Stromal cell of bone marrow (primary cell): ENCODE measurements at regions not wholly inside any gene's neighbourhood (a gene's known extent, or its start where the extent isn't known, plus 50 kb on each side); places are given as distances from the start of the nearest gene placed in this dataset.

ENCODE experiments used
- DNase-seq: peaks from one replicate; pipeline ENCODE4 v3.0.0-alpha.2; 2012; ENCODE audit warnings: low read depth

DNA sequence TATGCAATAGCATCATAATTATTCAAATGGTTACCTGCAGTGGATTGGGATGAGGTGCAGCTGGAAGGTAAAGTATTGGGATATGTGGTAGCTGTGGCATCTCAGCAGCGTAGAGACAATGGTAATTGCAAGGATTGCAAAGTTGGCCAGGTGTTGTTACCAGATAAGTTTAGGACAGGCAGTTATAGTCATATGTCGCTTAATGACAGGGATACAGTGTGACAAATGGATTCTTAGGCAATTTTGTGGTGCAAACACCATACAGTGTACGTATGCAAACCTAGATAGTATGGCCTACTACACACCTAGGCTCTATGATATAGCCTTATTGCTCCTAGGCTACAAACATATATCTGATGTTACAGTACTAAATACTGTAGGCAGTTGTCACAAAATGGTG is 163.5 kb upstream of the LYZL2 start:
- no peak for DNase-seq

DNA sequence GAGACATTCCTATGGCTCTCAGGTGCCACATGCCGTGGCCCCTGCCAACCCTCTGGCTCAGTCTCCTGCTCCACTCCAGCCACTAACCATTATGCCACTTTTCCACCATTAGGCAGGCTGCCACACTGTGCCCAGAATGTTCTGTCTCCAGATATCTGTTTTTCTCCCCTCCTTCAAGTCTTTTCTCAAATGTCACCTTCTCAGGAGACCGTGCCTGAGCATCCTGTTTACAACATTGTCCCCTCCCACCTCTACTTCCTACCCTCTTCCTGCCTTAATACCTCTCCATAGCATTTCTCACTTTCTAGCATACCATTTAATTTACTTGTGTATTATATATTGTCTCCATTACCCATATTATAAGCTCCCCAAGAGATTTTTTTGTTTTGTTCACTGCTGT is 162.5 kb upstream of the LYZL2 start:
- no peak for DNase-seq

DNA sequence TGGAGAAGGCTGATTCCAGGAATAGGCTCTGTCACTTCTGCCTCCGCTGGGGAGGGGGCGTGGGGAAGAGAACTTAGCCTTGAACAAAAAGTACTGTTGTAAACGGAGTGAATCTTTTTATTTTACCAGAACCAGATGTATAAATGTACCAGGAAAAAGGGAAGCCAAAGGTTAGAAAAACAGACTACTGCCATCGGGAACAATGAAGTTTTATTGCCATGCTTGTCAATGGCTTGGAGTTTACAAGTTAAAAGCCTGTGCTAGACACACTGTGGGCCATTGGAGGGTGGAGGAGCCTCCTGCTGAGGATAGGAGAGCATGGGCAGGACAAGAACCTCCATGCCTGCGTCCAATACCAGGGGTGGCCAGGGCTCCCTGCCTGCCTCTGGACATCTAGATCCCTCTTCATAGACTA is 161.7 kb upstream of the LYZL2 start:
- DNase-seq = no peak

DNA sequence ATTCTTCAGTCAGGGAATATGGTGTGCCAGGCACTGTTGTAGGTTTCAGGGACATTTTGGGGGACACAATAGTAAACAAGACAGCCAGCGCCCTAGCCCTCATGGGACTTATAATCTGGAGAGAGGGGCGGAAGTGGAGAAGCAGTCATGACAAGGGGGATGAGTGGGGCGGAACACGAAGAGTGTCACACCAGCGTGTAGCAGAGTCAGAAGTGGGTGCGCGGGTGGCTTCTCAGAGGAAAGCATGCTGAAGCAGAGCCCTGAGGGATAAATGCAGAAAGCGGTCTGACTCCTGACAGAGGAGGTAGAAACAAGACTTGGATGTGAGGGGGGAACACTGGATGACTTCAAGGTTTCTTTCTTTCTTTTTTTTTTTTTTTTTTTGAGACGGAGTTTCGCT is 160.3 kb upstream of the LYZL2 start:
- no peak for DNase-seq

DNA sequence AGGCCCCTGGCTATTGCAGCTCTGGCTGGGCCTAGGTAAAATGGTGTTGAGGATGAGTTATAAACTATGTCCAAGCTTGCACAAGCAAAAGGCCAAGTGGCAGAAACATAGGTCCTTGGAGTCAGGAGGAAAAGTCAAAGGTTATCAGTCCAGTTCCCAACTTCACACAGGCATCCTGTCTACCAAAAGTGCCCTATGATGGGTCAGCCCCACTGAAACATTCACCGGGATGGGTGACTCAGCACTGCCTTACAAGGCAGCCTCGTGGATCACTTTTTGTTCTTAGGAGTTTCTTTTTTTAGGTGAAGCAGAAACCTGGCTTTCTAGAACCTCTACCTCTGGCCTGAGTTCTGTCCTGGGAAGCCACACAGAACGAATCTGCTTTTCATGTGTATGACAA is 158.8 kb upstream of the LYZL2 start:
- DNase-seq = no peak

DNA sequence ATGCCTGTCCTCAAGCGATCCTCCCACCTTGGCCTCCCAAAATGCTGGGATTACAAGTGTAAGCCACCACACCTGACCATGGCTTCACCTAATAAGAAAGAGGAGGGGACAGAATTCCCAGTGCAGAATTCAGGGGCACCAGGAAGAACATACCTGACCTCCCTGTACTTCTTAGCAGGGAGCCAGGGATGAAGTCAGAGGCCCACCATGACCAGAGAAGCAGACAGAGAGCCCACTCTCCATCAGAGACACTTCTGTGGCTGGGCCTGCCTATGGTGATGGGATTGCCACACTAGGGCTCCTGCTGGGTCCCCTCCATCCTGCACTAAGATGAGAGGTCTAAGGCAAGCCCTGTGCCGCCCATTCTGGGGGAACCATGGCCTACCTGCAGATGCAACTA is 157.4 kb upstream of the LYZL2 start:
- DNase-seq = no peak

DNA sequence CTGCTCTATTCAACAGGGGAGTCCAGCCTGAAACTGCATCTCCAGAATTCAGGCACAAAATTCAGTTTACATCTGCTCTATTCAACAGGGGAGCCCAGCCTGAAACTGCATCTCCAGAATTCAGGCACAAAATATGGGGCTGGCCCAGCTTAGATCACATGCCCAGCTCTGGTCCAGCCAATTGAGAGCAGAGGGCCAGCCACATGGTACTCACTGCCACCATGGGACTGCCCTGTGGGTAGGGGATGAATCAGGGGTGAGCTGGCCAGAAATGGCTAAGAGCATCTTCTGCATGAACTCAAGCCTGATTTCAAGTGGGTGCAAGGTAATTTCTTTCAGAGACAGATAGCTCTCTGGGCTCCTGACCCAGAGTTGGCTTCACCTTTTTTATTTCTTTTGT is 156.6 kb upstream of the LYZL2 start:
- peak; percentile 80 for DNase-seq

DNA sequence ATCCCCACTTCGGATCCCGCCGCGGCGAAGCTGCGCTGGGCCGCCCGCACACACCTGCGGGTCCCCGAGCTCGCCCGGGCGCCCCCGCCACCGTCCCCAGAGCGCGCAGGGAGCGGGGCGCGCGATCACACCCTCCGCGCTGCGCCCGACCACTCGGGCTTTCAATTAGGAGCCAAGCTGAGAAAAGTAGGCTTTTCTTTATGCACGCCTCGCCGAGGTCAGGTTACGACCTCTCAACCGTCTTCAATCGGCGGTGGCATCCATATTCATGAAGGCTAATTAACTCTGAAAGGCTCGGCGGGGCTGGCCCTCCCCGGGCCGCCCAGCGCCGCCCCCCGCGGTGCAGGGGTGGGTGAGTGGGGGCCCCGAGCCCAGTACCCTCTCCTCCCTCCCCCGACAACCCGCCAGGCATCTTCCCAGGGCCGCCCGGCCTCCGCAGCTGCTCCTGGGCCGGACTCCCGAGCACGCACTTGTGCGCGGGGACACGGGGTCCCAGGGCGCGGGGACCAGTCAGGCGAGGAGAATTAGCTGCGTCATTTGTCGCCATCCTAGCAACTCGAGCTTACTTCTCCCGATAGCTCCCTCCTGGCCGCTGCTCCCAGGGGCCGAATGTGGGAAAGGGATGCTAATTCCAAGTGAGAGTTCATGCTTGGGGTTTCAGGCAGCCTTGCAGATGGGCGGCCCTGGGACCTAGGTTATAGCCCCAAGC is 155.5 kb upstream of the LYZL2 start:
- DNase-seq = peak; percentile 63

DNA sequence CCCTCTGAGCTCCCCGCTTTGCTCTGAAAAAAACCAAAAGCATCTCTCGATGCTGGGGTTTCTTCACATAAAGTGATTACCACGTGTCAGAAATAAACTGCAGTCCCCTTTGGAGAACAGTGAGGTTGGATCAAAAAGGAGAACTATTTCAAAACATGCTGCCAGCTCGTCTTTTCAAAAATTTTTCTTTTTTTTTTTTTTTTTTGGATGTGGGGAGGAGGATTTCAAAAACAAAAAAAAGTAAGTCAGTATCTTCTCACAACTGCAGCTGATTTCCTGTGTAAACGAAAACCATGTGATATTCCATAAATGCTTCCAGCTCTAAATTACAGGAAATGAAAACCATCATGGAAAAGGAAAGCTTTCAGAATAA is 155.0 kb upstream of the LYZL2 start:
- peak; percentile 64 for DNase-seq

DNA sequence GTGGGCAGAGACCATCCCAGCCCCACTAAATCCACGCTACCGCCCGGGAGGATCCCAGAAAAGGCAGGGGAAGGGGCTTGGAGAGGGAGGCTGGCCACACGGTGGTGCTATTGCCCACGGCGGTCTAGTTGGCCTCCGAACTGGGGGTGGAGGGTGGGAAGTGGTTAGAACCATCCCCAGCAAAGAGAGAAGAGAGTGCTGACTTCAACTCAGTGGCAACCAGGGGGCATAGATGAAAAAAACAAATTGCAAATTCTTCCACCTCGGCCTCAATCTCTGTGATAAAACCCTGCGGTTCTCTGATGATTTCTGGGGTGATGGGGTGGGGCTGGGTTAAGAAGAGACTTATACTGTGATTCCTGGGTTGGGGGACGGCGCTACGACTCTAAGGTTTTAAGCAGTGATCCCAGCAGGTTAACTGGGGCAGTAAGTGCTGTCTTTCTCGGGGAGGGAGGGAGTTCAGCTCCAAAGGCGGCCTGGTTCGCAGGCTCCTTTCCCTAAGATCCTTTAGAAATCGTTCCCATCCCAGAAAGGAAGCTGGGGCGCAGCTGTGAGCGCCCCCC is 154.5 kb upstream of the LYZL2 start:
- peak; percentile 79 for DNase-seq

DNA sequence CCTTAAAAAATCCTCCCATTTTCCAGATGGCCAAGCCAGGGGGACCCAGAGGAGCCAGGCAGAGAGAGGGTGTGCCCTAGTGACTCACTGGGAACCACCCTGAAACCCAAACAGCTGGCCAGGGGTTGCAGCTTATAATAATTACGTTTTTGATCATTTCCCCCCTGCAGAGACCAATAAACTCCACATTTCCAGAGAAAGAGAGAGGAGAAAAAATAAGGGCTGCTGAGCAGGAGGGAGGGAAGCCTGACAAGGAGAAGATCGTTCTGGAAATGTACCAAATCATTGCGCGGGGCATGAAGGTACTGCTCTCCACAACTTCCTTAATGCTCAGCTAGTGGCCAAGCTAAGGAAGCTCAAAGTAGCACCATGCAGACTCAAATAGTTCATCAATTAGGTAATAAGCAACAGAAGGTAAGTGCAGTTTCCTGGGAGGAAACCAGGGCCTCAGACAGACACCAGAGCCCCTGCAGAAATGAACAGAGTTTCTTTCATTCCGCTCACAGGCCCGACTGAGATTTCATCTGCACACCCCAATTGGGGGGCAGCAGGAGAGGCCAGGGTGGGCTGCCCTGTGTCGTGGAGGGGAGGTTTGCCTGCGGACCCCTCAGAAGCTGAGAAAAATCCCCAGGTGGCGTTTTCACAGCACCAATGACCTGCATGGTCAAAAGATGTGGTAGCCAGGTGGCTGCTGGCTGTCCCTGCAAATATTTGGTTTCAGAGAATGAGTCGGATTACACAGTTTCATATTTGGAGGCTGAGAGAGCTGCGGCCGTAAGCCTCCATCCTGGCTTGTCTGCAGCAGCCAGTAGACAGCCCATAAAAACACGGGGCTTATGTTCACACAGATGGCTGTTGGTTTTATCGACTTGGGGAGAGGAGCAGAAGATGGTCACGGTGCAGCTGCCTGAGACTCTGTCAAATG is 153.2 kb upstream of the LYZL2 start:
- peak; percentile 36 for DNase-seq

DNA sequence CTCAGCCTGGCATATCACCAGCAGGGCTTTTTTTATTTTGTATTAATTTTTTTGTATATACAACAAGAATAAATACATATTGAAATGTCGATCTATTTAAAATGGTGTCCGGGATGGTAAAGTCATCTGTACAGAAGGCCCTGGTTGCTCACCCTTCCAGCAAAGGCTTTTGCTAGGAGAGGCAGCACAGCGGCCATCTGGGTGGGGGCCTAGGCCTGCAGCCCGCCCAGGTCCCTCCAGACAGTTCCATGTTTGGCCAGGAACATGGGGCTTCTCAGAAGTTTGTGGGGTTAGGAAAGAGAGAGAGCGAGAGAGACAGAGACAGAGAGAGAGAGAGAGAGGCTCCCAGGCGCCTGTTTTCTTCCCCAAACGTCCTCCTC is 152.6 kb upstream of the LYZL2 start:
- no peak for DNase-seq

DNA sequence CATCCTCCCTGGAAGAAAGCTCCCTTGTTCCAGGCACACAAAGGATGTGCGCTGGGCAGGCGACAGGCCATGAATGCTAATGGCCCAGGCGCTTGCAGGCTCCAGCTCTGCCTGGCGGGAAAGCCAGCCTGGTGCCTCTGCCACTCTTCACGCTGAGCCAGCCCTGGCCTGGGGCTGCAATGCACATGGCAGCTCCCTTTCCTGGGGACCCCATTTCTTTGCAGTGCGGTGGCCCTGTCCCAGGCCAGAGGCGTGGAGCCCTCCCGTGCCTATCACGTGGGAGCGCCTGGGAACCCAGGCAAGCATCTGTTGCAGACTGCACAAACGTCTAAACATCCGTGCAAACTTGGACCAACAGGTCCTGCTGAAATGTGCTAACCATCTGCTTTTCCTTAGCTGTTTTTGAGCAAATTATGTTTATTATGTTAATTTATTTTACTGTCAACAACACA is 152.1 kb upstream of the LYZL2 start:
- no peak for DNase-seq

DNA sequence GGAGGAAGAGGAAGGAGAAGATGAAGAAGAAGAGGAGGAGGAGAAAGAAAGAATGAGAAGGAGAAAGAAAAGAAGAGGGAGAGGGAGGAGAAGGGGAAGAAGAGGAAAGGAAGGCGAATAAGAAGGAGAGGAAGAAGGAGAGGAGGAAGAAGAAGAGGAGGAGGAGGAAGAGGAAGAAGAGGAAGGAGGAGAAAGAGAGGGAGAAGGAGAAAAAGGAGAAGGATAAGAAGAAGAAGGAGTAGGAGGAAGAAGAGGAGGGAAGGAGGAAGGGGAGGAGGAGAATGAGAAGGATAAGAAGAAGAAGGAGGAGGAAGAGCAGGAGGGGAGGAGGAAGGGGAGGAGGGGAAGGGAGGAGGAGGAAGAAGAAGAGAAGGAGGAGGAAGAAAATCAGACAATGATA is 149.2 kb upstream of the LYZL2 start:
- DNase-seq = no peak

DNA sequence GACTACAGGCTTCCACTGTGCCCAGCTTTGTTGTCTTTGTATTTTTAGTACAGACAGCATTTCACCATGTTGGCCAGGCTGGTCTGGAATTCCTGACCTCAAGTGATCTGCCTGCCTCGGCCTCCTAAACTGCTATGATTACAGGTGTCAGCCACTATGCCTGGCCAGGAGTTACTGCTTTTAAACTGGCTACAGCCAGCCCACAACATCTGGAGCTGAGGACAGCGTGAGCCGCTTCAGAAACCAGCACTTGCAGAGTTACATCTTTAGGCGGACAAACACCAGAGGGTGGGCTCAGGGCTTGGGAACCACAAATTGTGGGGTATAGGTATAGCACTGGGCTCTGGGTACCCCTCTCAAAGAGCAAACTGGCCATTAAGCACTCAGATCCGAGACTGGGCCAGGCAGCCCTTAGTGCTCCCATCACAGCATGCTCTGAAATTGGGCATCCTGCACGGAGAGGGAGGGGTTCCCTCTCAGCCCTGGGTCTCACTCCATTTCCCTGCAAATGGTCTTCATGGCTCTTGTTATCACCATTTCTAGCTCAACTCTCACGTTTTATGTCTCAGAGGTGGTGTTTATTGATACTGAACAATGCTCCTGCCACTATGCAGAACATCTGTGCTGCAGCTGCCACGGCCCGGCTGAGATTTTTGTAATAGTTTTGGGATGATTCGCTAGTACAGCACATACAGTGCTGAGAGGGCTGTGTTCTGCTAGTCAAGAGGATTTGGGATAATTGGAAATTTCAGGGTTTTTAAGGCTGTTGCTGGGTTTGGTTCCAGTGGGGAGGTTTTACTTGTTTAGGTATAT is 146.4 kb upstream of the LYZL2 start:
- peak; percentile 37 for DNase-seq

DNA sequence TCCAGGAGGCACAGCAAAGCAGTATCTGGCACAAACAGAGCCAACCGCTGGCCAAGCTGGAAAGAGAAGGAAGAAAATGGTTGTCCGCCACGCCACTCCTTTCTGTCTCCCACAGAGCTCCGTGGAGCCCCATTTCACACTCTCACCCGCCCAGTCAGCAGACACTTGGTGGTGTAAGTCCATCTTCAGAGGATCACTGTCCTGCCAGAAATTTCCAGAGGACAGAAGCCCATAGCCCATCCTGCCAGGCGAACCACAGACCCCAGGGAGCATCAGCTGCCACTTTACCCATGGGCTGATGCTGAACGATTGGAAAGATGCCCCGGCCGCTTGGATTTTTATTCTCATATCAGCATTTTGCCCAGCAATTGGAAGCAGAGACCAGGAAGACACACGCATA is 144.7 kb upstream of the LYZL2 start:
- no peak for DNase-seq

DNA sequence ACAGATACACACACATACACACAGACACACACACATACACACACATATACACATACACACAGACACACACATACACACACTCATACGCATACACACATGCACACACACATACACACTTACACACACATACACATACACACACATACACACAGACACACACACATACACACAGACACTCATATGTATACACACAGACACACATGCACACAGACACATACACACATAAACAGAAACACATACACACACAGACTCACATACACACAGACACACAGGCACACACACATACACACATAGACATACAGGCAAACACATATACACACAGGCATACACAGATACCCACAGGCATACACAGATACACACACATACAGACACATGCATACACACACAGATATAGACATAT is 143.9 kb upstream of the LYZL2 start:
- DNase-seq = no peak

DNA sequence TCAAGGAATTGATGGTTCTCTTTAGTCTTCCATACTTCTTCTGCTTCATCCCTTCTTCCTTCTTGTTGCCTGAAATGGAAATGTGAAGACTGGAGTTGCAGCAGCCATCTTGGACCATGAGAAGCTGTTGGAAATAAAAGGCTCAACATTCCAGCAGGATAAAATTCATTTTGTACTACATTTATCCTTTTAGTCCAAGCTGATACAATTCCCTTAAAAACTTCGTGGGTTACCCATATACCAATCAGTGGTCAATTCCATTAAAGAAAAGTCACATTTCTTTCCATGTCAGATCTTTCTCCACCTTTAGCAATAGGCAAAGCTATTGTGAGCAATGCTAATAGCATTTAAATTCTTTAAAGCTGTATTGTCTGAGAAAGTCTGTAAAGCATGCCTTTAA is 141.3 kb upstream of the LYZL2 start:
- no peak for DNase-seq

DNA sequence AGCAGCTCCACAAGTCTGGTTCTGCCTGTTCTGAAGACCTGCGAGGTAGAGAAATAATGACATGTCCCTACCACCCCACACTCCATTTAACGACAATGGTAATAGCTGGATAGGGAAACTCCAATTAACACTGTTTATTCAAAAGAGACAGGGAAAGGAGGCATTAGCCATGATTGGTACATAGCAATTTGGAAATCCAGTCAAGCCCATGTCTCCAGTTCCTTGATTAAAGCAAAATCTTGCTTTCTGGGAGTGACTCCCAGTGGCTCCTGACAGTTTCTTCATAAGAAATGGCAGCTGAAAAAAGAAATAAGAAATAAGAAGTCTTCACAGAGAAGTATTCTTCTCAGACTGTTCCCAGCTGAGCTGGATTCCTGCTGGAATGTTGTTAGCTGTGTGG is 140.7 kb upstream of the LYZL2 start:
- no peak for DNase-seq

DNA sequence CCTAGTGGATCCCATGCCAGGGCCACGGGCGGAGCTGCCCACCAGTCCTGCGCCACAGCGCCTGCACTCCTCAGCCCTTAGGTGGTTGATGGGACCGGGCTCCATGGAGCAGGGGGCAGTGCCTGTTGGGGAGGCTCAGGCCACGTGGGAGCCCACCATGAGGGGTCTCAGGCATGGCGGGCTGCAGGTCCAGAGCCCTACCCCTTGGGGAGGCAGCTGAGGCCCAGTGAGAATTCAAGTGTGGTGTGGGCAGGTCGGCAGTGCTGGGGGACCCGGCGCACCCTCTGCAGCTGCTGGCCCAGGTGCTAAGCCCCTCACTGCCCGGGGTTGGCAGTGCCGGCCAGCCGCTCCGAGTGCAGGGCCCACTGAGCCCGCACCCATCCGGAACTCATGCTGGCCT is 139.8 kb upstream of the LYZL2 start:
- DNase-seq = no peak

DNA sequence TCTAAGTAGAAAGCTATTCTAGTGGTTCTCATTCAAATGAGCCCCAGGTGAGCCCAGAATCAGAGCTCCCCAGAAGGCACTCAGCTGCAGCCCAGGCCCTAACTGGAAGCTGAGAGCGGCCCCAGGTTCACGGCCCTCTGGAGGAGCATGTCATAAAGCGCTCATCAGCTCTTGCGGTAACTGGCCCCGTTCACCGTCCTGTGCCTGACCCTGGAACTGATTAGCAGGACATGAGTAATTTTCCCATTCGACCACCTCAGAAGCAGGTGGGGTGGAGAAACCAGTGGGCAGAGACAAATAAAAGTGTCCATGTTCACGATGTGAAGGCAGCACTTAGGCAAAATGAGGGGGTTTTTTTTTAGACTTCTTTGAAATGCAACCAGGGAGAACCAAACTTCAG is 136.1 kb upstream of the LYZL2 start:
- no peak for DNase-seq

DNA sequence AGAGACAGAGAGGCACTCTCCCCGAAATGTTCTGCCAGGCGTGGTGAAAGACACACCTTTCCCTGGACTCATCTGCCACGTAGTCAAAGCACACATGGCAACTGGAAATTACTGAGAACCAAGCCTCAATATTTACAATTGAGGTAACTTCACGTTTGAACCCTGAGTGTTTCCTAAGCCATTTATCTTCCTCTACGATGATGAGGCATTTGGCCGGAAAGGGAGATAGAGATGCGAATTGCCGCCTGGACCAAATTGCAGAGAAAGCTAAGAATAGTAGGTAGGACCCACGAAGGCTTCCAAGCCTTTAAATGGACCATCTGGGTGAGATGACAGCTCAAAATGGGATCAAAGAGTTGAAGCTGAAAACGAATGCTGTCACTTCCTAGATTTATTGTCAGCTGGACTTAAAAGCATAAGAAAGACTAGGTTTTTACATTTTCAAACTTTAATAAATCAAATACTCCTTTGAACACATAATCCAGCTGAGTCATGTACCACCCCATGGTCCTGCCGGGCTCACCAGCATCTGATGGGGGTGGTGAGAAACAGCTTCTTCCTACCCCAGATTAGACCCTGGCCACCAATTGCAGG is 135.6 kb upstream of the LYZL2 start:
- DNase-seq = no peak
